GM21528 (cell line): ENCODE measurements at regions not wholly inside any gene's neighbourhood (a gene's known extent, or its start where the extent isn't known, plus 50 kb on each side); places are given as distances from the start of the nearest gene placed in this dataset.

Source experiments
- ATAC-seq: cut with Tn5 transposase; IDR thresholded peaks from one replicate; pipeline ENCODE4 v1.9.1; 2021; ENCODE audit warnings: mild to moderate bottlenecking, moderate library complexity; ENCODE audit not compliant: unreplicated experiment, low FRiP score

DNA sequence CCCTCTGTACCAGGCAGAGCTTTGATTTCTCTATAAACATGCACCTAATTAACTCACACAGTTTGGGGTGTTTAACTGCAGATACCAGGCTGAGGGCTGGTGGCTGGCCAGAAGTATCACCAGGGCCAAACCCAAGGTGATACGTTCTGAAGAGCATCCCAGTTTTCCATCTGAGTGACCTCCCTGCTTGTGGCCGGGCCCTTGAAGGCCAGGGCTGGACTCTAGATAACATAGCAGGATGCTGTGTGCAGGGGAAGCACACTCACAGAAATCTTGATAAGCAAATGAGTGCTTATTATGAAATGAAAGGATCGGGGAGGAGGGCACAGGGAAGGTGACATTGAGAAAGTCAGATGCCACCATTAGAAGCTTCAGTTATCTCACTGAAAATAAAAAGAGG lies 582.4 kb downstream of the BRINP1 start:
- no peak for ATAC-seq

DNA sequence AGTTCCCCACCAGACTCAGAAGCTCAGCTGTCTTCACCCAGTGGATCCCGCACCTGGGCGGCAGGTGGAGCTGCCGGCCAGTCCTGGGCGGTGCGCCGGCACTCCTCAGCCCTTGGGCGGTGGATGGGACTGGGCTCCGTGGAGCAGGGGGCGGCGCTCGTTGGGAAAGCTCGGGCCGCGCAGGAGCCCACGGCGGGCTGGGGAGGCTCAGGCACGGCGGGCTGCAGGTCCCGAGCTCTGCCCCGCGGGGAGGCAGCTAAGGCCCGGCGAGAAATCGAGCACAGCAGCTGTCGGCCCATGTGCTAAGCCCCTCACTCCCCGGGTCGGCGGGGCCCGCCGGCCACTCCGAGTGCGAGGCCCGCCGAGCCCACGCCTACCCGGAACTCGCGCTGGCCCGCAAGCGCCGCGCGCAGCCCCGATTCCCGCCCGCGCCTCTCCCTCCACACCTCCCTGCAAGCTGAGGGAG lies 560.0 kb downstream of the BRINP1 start:
- ATAC-seq = no peak

DNA sequence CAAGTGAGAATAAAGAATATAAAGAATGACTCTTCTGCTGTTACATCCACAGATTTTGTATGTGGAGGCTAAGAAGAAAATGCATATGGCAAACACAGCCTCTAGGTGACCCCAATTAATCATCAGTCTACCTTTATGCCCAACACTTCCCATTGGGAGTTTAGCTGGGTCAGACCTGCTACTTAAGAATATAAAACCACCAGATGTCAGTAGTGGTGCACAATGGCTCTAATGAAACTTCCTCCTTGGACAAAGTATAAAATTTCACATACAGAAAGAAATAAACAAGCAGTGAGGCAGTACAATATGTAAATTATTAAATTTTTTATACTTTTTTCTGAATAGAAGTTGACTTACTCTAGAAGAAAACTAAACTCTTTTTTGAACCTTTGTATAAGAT lies 539.9 kb downstream of the BRINP1 start:
- no peak for ATAC-seq

DNA sequence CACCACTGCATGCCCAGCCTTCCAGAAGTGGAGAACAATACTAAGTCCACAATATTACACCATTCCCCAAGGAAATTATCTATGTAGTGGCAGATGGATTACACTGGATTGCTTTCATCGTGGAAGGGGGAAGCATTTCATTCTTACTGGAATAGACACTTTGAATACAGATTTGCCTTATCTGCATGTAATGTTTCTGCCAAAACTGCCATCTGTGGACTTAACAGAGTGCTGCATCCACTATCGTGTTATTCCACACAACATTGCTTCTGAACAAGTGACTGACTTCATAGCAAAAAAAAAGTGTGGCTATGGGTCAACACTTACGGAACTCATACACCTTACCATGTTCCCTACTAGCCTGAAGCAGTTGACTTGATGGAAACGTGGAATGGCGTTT lies 536.9 kb downstream of the BRINP1 start:
- no peak for ATAC-seq

DNA sequence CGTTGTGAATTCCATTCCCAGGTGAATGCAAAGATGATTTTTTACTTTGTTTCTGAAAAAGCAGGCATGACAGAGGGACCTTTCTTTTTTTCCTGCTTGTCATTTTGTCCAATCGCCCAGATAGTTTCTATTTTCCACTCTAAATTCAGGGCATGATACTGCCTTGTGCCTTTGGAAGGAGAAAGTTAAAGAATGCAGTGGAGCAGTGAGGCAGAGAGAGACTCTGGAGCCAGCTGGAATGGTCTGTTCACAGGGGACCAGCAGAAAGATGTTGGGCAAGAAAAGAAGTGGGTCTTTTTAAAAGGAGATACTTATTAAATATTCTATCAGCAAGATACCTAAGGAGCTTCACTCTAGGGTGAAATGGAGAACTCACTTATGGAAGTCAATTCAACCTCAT lies 532.3 kb downstream of the BRINP1 start:
- no peak for ATAC-seq

DNA sequence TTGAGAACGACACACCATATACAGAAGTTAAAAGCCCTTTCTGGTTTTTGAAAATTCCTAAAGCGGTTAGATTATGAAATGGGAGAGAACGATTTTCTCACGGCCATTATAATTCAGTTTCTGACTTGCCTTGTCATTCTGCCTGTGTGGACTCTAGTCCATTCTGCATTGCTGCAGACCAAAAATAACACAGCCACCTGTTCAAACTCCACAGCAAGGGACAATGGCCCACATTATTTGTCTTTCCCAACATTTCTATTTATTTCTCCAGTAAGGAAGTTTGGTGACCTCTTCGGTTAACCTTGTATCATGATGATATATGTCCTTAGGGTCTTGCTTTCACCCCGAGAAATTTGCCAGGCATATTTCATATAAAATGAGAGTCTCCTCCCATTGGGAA lies 497.7 kb downstream of the BRINP1 start:
- no peak for ATAC-seq

DNA sequence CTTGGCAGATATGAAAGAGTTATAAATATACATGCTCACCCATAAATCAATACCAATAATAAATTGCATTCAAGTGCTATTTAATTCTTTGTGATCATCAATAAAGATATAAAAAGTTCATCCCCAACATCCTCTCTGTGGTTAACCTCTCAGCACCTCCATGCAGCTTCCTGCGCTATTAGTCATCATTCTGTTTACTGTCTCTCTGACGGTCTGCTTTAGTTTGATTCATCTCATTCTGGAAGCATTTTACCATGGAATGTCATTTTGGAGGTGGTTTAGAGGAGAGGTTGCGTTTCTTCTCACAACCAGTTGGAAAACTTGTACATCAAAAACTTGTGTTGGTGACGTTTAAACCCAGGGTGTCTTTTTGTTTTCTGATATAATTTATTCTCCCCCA lies 486.6 kb downstream of the BRINP1 start:
- no peak for ATAC-seq

DNA sequence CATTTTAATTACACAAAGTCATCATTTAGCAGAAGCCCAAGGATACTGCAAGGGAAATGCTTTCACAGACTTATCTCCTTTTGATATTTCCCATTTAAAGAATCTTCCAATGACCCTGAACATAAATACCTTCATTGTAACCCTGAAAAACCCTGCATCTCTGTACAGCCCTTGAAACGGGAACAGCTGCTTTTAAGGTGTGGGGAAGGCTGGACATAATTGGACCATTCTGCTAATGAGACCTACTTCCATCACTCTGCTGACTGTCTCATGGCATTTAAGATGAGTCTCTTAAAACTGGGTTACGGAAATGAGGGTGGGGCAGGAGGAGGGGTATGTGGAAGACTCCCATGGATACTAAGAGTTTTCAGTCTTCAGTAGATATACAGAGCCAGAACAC lies 485.8 kb downstream of the BRINP1 start:
- ATAC-seq = no peak

DNA sequence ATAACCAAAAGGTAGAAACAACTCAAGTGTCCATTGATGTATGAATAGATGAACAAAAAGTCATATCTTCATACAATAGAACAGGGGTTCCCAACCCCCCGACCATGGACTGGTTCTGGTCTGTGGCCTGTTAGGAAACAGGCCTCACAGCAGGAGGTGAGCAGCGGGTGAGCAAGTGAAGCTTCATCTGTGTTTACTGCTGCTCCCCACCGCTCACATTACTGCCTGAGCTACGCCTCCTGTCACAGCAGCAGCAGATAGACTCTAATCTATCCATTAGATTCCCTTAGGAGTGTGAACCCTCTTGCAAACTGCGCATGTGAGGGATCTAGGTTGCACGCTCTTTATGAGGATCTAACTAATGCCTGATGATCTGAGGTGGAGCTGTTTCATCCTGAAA lies 478.0 kb downstream of the BRINP1 start:
- no peak for ATAC-seq

DNA sequence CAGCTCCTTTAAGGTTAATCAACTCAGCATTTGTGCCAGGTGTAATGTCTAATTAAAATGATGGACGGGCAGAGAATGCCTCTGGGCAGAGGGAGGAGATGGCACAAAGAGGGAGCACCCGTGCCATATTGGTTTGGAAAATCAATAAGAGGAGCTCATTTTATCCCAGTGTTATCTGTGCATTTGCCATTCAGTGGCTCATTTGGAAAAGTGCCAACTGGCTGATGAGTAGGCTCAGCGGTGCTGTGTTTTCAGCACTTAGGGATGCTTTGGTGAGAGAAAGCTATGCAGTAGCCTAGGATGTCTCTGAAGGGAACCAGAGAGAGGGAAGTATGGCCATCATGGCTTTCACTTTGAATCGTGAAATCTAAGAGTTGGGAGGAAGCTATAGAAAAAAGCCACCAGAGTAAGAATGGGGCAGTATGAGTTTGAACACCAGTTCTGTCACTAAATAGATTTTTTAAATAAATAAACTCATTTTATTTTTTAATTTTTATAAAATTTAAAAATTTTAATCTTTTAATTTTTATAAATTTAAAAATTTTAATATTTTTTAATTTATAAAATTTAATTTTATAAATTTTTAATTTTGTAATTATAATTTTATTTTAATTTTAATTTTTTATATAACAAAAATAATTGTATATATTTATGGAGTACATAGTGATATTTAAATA lies 472.8 kb downstream of the BRINP1 start:
- ATAC-seq = no peak

DNA sequence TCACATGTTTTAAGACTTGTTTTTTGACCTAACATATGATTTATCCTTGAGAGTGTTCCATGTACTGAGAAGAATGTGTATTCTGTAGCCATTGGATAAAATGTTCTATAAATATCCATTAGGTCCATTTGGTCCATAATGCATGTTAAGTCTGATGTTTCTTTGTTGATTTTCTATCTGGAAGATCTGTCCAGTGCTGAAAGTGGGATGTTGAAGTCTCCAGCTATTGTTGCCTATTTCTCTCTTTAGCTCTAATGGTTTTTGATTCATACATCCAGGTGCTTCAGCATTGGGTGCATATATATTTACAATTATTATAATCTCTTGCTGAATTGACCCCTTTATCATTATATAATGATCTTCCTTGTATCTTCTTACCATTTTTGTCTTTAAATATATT lies 451.1 kb downstream of the BRINP1 start:
- ATAC-seq = no peak

DNA sequence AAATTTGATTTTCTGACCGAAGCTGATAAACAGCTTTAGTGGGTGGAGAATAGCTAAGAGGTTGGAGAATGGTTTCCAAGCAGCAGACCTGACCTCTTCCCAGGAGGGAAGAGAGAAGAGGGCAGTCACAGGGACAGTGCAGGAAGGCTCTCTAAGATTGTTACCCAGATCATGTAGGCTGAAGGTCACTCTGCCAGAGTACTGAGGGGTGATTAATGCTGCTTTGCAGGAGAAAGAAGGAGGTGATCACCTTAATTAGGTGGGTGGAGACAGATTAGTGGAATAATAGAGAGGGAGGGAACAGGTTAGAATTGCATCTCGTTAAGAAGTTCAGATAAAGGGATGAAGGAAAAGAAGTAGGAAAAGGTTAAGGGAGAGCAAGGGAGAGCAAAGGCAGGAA lies 440.5 kb downstream of the BRINP1 start:
- ATAC-seq = no peak

DNA sequence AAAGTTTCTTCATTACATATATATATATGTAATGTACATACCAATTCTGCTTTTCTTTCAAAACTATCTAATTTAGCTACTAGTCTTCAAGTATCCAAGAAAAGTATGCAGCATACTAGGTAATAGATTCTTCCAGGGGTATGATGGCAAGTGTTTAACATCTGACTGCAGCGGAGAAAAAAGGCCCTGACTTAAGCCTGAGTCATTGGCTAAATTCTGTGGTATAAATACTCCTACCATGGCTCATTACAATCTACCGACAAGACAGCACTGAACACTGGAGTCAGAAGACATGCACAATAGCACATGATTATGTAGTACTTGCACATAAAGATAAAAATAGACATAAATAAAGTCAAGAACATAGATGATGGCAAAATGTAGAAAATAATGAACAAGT lies 439.9 kb downstream of the BRINP1 start:
- no peak for ATAC-seq

DNA sequence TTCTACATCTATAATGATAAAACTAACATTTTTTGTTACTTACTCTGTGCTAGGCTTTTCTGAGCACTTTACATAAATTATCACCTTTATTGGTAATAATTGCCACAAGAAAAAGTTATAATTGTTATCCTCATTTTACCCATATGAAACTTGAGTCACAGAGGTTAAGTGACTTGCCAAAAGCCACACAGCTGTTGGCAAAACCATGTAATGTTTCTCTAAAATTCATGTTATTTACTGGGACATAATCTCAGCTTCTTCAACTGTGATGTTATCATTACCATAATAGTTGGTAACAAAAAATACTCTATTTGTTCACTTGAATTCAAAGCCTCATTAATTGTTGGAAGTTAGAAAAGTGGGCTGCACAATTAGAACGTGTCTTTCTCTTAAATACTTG lies 437.3 kb downstream of the BRINP1 start:
- ATAC-seq = no peak

DNA sequence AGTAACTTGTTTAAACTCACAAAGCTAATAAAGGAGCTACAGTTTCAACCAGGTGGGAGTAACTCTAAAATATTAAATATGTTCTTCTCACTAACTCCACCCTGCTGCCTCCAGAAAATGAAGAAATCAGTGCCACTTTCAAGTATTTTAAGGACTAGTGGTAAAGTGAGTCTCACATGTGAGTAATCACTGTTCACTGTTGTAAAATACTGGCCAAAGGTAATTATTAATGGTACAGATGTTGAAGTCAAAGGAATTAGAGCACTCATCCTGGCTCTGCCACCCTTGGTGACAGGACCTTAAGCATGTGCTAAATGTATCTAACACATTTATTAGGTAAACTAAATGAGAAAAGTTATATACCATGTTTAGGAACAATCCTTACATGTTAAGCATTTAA lies 430.7 kb downstream of the BRINP1 start:
- ATAC-seq = no peak

DNA sequence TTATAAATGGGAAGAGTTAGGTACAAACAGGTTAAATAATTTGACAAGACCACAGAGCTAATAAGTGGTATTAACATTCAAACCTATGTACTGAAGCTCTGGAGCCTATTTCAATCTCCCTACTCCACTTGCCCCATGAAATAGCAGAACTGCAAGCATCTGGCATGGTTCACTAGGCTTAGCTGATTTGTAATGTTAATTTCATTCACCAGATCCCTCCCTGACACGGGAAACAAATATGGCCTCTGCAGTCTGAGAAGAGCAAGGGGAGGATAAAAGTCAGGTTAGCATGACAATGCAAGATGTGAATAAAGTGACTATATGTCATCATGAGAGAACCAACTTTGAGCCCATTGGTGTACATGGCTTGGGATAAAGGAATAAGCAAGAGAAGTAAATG lies 428.8 kb downstream of the BRINP1 start:
- ATAC-seq = no peak

DNA sequence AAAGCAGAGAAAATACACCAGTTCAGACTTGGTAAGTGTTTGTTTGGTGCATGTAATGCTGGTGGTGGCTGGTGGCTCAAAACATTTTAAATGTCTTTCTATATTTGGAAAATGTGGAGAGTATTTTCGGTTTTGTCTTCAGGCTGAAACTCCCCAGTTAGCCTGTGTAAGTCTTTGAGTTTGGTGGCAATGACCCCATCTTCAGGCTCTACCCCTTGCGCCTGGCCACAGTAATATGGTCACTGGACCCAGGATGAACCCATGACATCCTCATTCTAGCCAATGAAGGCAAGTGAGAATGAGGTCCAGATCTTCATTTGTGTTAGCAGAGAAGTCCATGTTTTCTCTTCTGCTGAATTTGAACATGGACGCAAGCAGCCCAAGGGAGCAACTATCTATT lies 422.6 kb downstream of the BRINP1 start:
- ATAC-seq = no peak

DNA sequence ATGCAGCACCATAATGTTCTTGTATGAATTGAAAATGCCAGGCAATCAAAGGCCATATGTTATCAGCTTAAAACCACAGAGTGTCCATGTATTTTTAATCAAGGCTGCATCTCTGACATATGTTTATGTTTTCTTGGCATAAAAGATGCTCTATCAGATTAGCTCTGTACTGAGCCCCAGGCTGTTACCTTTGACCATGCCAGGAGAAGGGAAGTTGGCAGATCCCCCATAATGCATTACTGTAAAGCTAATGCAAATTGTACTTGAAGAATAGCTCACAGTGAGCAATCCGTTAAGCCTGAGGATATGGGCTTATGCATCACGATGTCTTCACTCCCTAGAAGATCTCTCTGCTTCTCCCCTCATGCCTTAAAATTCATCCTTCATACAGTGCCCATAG lies 414.4 kb downstream of the BRINP1 start:
- ATAC-seq = no peak

DNA sequence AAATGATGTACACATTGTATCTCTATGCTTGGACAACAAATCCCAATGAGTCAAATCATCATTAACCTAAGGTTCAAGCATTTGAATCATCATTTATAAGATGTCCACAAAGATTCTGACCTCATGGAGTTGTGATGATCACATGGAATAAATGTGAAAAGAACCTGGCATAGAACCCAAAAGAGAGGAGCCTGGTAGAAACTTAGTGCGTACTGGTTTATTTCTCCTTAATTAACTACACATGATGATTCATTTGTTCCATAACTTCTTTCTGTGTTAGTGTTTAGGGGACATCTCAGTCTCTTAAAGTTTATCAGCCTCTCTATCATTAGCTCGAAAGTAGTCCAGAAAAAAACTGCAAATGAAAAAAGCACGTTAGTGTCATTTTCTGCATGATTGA lies 411.6 kb downstream of the BRINP1 start:
- no peak for ATAC-seq

DNA sequence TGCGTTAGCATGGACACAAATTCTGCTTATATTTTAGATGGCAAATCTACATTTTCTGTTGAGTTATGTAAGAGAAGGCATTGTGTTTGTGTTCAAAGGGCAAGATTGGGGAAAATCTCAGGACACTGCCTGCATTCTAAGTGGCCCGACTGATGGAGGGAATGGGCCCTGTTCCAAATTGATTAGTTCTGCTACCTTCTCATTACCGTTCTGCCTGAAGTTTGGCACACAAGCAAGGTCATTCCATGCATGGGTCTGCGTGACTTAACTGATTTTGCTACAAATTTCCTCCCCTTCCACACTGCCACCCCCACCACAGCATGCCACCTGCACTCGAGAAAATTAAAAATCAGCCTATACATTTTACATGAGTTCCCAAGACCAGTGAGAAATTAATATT lies 409.9 kb downstream of the BRINP1 start:
- ATAC-seq = no peak

DNA sequence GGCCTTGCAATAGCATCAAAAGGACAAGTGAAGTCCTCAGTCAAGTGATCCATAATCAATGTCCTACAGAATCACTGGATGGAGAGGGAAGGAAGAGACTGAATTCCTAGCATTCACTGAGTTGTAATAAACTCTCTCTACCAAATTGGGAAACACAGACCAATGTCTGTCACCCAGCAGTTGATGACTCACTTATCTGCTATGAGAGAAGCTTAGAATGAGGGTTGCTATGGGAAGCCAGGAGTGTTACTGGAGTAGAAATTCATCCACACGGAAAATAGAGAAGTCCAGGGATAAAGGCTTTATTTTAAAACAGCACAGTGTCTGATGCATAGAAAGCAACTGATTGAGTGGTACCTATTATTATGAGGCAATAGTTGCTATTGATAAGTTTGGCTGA lies 407.4 kb downstream of the BRINP1 start:
- ATAC-seq = no peak

DNA sequence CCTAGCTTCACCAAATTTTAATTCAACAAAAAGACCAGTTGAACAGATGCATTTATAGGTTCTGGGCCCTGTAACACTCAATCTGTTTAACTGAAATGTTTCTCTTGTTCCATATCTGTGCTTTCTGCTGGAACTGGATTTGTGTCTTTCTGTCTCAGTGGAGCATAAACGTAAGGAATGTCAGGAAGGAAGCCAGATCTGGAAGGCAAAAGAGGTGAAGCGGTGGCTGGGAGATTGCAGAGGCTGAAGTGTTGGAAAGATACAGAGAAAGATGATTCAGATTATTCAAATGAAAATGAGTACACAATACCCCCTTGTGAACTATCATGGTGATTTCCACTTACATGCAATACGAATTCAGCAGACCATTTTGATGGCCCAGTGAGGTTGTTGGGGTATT lies 406.8 kb downstream of the BRINP1 start:
- ATAC-seq = no peak

DNA sequence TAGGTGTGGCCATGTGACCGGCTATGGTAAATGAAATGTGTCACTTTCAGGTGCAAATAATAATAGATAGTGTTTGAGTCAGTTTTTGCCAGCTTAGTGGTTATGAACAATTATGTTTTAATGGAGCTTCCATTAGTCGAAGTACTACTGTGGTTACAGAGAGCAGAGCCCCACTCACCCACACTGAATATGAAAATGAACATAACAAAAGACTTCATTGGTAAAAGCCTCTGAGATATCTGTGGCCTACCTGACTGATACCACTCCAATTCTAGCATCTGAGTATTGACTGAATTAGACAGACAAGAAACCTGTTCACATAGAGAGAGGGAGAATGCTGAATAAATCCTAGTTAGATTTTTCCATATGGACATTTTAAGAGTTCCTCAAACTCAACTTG lies 405.6 kb downstream of the BRINP1 start:
- ATAC-seq = no peak
